ENCODE measurements at regions not wholly inside any gene's neighbourhood (a gene's known extent, or its start where the extent isn't known, plus 50 kb on each side); places are given as distances from the start of the nearest gene placed in this dataset.

DNA sequence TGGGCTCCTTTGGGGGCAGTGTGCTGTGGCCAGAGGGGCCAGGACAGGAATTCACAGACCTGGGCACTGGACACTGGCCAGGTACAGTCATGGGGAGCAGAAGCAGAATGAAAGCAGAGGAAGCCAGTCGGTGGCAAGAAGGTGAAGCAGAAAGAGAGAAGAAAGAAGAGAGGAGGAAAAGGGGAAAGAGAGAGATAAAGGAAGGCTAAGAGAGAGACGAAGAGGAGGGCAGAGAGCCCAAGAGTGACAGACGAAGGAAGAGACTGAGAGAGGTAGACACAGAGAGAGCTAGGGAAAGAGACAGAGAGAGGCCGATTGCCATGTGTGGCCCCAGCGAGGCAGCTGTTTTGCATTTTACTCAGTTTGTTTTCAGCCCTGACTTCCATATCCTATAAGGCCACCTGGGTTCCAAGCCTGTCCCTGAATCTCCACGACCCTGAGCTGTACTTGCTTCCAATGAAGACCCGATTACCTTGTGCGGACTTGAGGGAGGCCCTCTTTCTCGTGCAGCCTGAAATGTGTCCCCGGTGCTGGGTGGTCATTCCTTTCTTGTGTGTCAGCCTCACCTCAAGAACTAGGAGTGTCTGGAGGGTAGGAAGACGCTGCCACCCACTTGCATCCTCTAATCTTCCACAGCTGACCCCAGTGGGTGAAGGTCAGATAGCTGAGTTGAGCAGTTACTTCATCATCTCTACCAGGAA, 73.9 kb downstream of the LSM3 start:
- H3K4me3 ChIP-seq (ENCODE audit: low read depth, low read length), result no peak overlapping the region
- H3K27ac ChIP-seq (ENCODE audit: low read depth, low read length), result no peak overlapping the region
- no peaks in the 10 kb centered on the region for H3K9me3 ChIP-seq (ENCODE audit: control insufficient read depth, insufficient read depth, low read depth, low read length)
- no peak overlapping the region for H3K9ac ChIP-seq (ENCODE audit: low read length)
- no peaks in the 10 kb centered on the region for H3K27me3 ChIP-seq (ENCODE audit: control insufficient read depth, insufficient read depth, low read length)
- H3K4me1 ChIP-seq (ENCODE audit: control insufficient read depth, insufficient read depth, low read length), result peaks cover 5% of the 10 kb centered on the region; the same call in 1 of the 2 replicates
- no peaks in the 10 kb centered on the region for H3K36me3 ChIP-seq (ENCODE audit: control insufficient read depth, insufficient read depth, low read length)

DNA sequence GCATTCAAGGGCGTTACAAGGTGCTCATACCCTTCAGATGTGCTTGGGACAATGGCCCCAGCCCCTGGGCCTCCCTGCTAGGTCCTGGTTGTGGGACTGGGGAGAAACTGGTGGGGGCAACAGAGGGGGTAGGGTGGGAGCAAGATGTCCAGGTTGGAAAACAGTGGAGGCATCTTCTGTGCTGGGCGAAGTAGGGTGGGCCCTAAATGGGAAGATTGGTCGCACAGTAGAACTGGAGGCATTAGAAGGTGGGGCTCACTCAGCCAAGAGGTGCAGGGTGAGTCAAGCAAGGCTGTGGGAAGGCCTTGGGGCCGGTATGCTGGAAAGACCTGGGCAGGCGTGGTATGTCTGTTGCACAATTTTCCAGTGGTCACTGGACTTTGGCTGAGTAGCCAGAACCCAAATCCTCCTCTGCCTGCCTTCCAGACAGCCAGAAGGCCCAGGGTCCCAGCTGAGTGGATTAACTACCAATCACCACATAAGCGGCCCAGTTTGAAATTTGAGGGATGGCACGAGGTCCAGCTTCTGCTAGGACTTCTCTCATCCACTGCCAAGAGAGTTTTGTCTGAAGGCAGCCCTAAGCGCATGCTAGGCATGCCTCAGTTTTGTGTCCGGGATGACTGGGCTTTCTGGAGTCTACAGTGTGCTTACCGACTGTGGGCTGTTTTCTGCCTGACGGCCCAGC, 74.5 kb downstream of the LSM3 start:
- peaks cover 5% of the 10 kb centered on the region; the same call in 1 of the 2 replicates for H3K4me1 ChIP-seq (ENCODE audit: control insufficient read depth, insufficient read depth, low read length)
- H3K4me3 ChIP-seq (ENCODE audit: low read depth, low read length), result no peak overlapping the region
- H3K27ac ChIP-seq (ENCODE audit: low read depth, low read length), result no peak overlapping the region
- no peaks in the 10 kb centered on the region for H3K9me3 ChIP-seq (ENCODE audit: control insufficient read depth, insufficient read depth, low read depth, low read length)
- no peaks in the 10 kb centered on the region for H3K27me3 ChIP-seq (ENCODE audit: control insufficient read depth, insufficient read depth, low read length)
- no peak overlapping the region for H3K9ac ChIP-seq (ENCODE audit: low read length)
- no peaks in the 10 kb centered on the region for H3K36me3 ChIP-seq (ENCODE audit: control insufficient read depth, insufficient read depth, low read length)

DNA sequence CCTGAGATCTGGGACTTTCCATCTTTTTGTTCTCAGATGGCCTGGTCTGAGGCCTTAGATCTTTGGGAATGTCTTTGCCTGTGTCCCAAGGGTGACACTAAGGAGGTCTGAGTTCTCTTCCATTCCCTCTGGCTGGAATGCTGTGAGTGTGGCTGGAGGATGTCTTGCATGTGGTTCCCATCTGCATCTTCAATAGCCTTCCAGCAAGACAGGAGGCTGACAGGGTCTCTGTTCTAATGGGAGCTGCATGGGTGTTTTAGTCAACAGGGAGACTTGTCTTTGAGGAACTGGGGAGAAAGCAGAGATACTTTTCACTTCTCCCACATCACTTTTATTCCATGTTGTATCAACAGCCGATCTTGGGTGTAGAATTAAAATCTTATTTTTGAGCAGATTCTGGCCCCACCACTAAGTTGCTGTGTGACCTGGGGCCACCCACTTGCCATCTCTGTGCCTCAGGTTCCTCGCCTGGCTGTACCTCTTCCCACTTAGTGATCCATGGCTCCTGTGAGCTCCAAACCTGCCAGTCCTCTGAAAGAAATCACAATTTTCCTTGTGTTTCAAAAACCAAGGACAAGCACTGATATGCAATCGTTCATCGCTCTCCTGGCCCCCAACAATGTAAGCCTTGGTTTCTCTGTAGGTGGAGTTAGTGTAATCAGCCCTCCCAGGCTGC, 75.2 kb downstream of the LSM3 start:
- Histone ChIP-seq H3K27me3 (ENCODE audit: control insufficient read depth, insufficient read depth, low read length) (no peaks in the 10 kb centered on the region), H3K9me3 (ENCODE audit: control insufficient read depth, insufficient read depth, low read depth, low read length) (no peaks in the 10 kb centered on the region), H3K4me3 (ENCODE audit: low read depth, low read length) (no peak overlapping the region), H3K36me3 (ENCODE audit: control insufficient read depth, insufficient read depth, low read length) (no peaks in the 10 kb centered on the region), H3K9ac (ENCODE audit: low read length) (no peak overlapping the region), H3K4me1 (ENCODE audit: control insufficient read depth, insufficient read depth, low read length) (peaks cover 5% of the 10 kb centered on the region; the same call in 1 of the 2 replicates), H3K27ac (ENCODE audit: low read depth, low read length) (no peak overlapping the region)

DNA sequence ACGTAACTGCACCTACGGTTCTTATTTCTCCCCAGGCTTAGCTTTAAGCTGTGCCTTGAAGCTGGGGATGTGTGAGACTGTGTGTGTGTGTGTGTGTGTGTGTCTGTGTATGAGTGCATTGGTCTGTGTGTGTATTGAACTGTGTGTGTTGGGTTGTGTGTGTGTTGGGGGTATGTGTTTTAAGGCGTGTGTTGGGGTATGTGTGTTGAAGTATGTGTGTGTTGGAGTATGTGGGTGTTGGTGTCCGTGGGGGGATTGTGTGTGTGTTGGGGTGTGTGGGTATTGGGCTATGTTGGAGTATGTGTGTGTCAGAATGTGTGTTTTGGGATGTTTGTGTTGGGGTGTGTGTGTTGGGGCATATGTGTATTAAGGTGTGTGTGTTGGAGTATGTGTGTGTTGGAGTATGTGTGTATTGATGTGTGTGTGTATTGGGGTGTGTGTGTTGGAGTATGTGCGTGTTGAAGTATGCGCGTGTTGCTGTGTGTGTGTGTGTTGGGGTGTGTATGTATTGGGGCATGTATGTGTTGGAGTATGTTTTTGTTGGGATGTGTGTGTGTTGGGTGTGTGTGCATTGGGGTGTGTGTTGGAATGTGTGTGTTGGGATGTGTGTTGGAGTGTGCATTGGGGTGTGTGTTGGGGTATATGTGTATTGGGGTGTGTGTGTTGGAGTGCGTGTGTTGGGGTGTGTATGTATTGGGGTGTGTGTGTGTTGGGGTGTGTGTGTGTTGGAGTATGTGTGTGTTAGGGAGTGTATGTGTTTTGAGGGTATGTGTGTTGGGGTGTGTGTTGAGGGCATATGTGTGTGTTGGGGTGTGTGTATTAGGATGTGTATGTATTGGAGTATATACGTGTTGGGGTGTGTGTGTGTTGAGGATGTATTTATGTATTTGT, 76.4 kb downstream of the LSM3 start:
- Histone ChIP-seq H3K9me3 (ENCODE audit: control insufficient read depth, insufficient read depth, low read depth, low read length) (no peaks in the 10 kb centered on the region), H3K4me1 (ENCODE audit: control insufficient read depth, insufficient read depth, low read length) (peaks cover 5% of the 10 kb centered on the region; the same call in 1 of the 2 replicates), H3K27ac (ENCODE audit: low read depth, low read length) (no peak overlapping the region), H3K36me3 (ENCODE audit: control insufficient read depth, insufficient read depth, low read length) (no peaks in the 10 kb centered on the region), H3K27me3 (ENCODE audit: control insufficient read depth, insufficient read depth, low read length) (no peaks in the 10 kb centered on the region), H3K9ac (ENCODE audit: low read length) (no peak overlapping the region), H3K4me3 (ENCODE audit: low read depth, low read length) (no peak overlapping the region)

DNA sequence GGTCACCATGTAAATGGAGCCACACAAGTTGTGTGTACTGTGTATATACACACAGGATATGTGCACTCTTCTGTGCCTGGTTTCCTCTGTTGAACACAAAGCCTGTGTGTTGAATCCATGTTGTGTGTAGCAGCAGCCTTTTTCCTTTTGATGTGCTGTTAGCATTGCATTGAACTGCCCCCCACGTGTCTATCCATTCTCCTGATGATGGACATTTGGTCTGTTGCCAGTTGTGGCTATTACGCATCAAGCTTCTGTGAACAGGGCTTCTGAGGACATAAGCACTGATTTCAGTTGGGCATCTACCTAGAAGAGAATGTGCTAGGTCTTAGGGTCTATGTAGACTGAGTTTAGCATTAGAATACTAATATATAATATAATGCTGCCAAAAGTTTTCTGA, 77.4 kb downstream of the LSM3 start:
- Histone ChIP-seq H3K4me3 (ENCODE audit: low read depth, low read length) (no peak overlapping the region), H3K27ac (ENCODE audit: low read depth, low read length) (no peak overlapping the region), H3K27me3 (ENCODE audit: control insufficient read depth, insufficient read depth, low read length) (no peaks in the 10 kb centered on the region), H3K9ac (ENCODE audit: low read length) (no peak overlapping the region), H3K4me1 (ENCODE audit: control insufficient read depth, insufficient read depth, low read length) (peaks cover 5% of the 10 kb centered on the region; the same call in 1 of the 2 replicates), H3K9me3 (ENCODE audit: control insufficient read depth, insufficient read depth, low read depth, low read length) (no peaks in the 10 kb centered on the region), H3K36me3 (ENCODE audit: control insufficient read depth, insufficient read depth, low read length) (no peaks in the 10 kb centered on the region)

DNA sequence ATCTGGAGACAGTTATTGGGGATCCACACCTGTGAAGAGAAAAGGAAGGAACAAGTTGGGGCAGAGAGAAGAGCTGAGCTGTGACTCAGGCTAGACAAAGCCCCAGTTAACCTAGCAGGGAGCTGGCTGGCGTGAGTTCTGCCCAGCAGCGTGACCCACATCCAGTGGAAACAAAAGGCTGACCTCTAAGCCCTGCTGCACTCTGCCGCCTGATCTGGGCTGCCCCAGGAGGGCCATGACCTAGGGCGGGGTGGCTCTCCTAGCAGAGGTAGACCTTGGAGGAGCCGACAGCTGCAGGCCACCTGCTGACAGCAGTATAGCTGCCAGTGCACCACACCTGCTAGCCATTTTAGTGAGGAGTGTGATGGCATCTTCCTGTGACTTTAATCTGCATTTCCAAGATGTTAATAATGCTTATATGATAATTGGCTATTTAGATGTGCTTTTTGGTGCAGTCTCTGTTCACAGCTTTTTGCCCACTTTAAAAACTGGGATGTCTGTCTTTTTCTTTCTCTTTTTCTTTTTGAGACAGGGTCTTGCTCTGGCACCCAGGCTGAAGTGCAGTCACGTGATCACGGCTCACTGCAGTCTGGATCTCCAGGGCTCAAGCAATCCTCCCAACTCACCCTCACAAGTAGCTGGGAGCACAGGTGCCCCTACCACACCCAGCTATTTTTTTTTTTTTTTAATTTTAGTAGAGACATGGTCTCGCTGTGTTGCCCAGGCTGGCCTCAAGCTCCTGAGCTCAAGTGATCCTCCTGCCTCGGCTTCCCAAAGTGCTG, 78.1 kb downstream of the LSM3 start:
- no peak overlapping the region for H3K9ac ChIP-seq (ENCODE audit: low read length)
- no peaks in the 10 kb centered on the region for H3K9me3 ChIP-seq (ENCODE audit: control insufficient read depth, insufficient read depth, low read depth, low read length)
- H3K4me3 ChIP-seq (ENCODE audit: low read depth, low read length), result no peak overlapping the region
- peaks cover 5% of the 10 kb centered on the region; the same call in 1 of the 2 replicates for H3K4me1 ChIP-seq (ENCODE audit: control insufficient read depth, insufficient read depth, low read length)
- no peak overlapping the region for H3K27ac ChIP-seq (ENCODE audit: low read depth, low read length)
- no peaks in the 10 kb centered on the region for H3K27me3 ChIP-seq (ENCODE audit: control insufficient read depth, insufficient read depth, low read length)
- H3K36me3 ChIP-seq (ENCODE audit: control insufficient read depth, insufficient read depth, low read length), result no peaks in the 10 kb centered on the region

DNA sequence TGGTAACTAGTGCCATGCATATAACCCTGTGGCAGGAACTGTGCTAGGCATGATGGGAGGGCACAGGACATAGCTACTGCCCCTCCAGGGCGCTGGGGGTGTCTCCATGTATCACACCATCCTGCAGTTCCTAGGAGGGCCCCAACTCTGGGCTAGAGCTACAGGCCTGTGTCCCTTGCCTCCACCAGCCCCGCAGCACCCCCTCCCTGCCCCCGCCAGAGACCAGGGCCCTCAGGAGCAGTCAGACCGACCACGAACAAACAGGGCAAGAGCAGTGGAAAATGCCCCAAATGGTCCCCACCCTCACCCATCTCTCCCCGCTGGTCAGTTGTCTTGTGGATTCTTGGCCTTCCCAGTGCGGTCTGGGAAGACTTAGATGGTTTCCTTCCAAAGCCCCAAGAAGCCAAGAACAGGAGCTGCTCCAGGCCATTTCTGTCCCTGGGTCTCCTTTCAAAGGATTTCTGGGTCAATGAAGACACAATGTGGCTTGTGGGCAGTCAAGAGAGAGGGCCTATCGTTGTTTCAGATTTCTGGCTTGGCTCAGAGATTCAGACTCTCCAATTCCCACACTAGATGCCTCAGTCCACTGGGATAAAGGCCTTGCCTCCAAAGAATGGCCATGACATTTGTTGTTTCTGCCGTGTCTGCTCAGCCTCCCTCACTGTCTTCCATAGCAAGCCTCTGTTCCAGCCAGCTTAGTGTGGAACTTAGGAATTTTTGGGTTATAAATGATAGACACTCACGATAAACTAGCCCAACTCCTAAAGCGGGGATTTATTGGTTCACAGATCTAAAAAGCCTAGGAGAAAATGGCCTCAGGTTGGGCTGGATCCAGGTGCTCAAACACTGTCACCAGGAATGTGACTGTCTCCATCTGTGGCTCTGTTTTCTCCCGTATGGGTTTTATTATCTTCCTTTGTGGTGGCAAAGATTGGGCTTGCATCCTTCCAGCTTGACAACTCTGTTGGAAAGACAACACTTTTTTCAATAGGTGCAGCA, 80.6 kb downstream of the LSM3 start:
- H3K27me3 ChIP-seq (ENCODE audit: control insufficient read depth, insufficient read depth, low read length), result no peaks in the 10 kb centered on the region
- peaks cover 5% of the 10 kb centered on the region; the same call in 1 of the 2 replicates for H3K4me1 ChIP-seq (ENCODE audit: control insufficient read depth, insufficient read depth, low read length)
- peaks cover 11% of the 10 kb centered on the region for H3K9me3 ChIP-seq (ENCODE audit: control insufficient read depth, insufficient read depth, low read depth, low read length)
- no peak overlapping the region for H3K4me3 ChIP-seq (ENCODE audit: low read depth, low read length)
- H3K36me3 ChIP-seq (ENCODE audit: control insufficient read depth, insufficient read depth, low read length), result no peaks in the 10 kb centered on the region
- H3K9ac ChIP-seq (ENCODE audit: low read length), result no peak overlapping the region
- no peak overlapping the region for H3K27ac ChIP-seq (ENCODE audit: low read depth, low read length)

DNA sequence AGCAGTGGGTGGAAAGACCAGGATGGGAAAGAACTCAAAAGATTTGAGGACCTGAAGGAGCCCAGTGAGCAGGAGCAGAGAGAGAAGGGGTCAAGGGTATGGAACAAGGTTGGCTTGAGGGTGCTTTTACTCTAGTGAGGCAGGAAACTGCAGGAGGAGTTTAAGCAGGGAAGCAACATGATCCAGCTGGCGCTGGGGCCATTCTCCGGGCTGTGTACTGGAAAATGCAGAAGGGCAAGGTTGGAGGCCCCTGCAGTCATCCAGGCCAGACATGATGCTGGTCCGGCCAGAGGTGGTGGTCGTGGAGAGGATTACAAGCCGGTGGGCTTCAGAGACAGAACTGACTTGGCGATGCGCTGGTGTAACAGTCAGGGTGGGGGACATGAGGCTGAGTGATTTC, 81.8 kb downstream of the LSM3 start:
- Histone ChIP-seq H3K27me3 (ENCODE audit: control insufficient read depth, insufficient read depth, low read length) (no peaks in the 10 kb centered on the region), H3K9ac (ENCODE audit: low read length) (no peak overlapping the region), H3K4me1 (ENCODE audit: control insufficient read depth, insufficient read depth, low read length) (peaks cover 5% of the 10 kb centered on the region; the same call in 1 of the 2 replicates), H3K9me3 (ENCODE audit: control insufficient read depth, insufficient read depth, low read depth, low read length) (peaks cover 11% of the 10 kb centered on the region), H3K27ac (ENCODE audit: low read depth, low read length) (no peak overlapping the region), H3K36me3 (ENCODE audit: control insufficient read depth, insufficient read depth, low read length) (no peaks in the 10 kb centered on the region), H3K4me3 (ENCODE audit: low read depth, low read length) (no peak overlapping the region)

DNA sequence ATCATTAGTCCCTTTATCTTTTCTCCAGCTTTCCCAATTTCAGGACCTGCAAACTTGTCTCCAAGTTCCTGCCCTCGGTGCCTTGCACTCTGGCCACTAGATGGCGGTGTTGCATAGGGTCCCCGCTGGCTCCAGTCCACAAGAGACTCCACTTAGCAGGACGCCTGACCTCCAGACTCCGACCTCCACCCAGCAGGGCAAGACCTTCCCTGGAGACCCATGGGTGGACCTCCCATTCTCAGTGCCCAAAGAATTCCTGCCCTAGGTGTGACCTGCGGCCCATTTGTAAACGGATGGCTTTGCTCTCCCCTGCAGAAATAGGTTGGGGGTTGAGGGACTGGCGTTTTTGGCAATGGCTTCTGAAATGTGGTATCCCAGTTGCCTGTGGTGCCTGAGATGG, 82.6 kb downstream of the LSM3 start:
- H3K4me3 ChIP-seq (ENCODE audit: low read depth, low read length), result no peak overlapping the region
- no peaks in the 10 kb centered on the region for H3K36me3 ChIP-seq (ENCODE audit: control insufficient read depth, insufficient read depth, low read length)
- no peak overlapping the region for H3K27ac ChIP-seq (ENCODE audit: low read depth, low read length)
- H3K9ac ChIP-seq (ENCODE audit: low read length), result no peak overlapping the region
- H3K27me3 ChIP-seq (ENCODE audit: control insufficient read depth, insufficient read depth, low read length), result no peaks in the 10 kb centered on the region
- H3K4me1 ChIP-seq (ENCODE audit: control insufficient read depth, insufficient read depth, low read length), result peaks cover 5% of the 10 kb centered on the region; the same call in 1 of the 2 replicates
- peaks cover 11% of the 10 kb centered on the region for H3K9me3 ChIP-seq (ENCODE audit: control insufficient read depth, insufficient read depth, low read depth, low read length)
